GM19397 (cell line): ENCODE measurements at regions not wholly inside any gene's neighbourhood (a gene's known extent, or its start where the extent isn't known, plus 50 kb on each side); places are given as distances from the start of the nearest gene placed in this dataset.

ENCODE experiments used
- ATAC-seq: cut with Tn5 transposase; IDR thresholded peaks from one replicate; pipeline ENCODE4 v1.9.1; 2021; ENCODE audit warnings: mild to moderate bottlenecking, moderate library complexity; ENCODE audit not compliant: unreplicated experiment

DNA sequence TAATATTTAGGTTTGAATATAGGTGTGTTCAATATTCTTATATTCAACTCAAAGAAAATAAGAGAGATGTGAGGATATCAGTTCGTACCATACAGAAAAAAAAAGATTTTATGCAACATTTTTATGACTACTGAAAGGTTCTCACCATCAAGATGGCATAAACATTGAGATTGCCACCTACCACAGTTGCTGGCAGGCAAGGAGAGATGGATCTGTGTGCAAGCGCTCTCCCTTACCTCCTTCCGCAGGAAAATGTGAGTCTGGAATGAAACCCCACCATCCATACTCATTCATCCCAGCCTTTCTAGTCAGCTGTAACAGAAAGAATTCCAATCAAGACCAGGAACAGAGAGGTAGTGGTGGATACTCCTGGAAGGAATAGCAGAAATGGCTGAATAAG lies 376.9 kb downstream of the PPP3CA start:
- no peak for ATAC-seq

DNA sequence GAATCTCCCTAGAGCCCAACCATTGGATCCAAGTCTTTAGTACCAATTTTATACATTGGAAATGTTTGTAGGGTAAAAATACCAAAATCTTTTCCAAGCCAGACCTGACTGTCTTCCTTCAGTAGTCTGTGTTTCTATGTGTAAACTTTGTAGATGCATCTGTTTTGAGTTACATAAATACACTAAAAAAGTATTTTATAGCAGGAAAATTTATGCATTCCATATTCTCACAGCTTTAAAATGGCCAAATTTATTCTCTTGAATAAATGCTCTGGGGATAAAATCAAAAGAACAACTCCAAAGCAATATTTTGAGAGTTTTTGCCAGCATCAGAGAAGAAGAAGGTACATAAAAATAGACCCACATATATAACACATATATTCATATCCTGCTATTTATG lies 377.4 kb downstream of the PPP3CA start:
- ATAC-seq: no peak

DNA sequence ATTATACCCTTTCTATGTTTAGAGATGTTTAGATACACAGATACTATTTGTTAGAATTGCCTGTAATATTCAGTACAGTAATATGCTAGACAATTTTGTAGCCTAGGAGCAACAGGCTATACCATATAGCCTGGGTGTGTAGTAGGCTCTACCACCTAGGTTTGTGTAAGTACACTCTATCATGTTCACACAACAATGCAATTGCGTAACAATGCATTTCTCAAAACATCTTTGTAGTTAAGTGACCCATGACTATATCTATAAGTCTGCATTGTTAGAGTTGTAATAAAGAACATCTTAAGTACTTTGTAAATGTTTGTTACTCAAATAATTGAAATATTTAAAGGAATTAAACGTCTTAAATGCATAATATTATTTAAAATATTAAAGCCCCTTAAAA lies 379.3 kb downstream of the PPP3CA start:
- no peak for ATAC-seq

DNA sequence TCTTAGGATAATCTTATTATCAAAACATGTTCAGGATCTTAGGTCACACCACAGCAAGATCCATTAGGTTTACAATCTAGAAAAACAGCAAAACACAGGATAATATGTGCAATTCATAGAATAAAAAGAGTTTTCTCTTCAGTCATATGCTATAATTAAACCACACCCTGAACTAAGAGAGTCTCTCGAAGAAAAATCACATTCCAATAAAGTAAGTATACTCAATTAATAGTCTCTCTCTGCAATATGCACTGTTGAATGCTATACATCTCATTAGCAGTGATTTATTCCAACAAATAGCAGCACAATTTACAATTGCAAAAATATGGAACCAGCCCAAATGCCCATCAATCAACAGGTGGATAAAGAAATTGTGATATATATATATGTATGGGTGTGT lies 383.7 kb downstream of the PPP3CA start:
- no peak for ATAC-seq

DNA sequence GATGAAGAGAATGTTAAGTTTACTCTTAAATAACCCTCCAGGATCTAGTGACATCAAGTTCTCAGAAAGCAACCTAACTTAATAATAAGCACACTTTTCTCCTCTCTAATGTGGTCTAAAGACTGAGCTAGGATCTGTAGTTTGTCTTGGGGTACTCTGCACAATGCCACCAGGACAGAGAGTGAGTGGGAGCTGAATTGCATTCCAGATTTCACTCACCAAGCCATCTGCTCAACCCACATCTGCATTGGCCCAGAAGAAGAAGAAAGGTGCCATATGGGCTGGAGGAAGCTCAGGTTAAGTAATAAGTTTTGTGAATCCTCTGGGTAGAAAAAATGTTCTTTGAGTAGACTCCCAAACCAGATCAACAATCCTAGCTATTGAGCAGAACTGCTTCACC lies 384.6 kb downstream of the PPP3CA start:
- no peak for ATAC-seq

DNA sequence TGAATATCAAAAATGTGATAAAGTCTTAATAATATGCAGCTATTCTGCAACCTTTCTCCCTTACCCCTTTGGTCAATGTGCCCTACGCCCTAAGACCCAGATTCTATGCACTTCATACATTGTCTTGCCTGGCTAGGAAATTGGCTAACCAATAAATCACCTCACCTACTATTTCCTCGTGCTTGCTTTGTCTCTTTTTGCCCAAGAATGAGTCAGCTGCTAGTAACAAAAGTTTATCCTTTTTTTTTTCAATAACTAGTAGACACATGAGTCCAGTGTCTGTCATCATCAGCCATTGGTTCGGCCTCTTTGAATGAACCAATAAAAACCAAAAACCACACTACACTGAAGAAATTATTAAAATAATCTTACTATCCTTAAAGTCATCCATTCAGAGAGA lies 387.1 kb downstream of the PPP3CA start:
- ATAC-seq: no peak

DNA sequence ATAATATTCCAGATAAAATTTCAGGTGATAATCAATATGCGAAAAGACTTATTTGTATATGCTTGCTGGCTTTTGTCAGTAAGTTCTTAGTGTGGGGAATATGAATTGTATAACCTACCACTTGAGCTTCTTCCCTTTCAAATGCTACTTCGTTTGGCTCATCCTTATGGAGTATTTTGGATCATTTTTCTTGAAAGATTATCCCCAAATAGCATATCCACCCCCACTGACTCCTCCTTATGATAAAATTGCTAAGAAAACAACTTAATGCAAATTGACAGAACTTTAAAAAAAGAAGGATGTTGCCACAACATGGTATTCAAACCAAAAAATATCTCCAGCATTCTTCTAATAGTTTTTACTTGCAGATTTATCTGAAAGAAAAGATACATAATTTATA lies 393.3 kb downstream of the PPP3CA start:
- ATAC-seq: no peak

DNA sequence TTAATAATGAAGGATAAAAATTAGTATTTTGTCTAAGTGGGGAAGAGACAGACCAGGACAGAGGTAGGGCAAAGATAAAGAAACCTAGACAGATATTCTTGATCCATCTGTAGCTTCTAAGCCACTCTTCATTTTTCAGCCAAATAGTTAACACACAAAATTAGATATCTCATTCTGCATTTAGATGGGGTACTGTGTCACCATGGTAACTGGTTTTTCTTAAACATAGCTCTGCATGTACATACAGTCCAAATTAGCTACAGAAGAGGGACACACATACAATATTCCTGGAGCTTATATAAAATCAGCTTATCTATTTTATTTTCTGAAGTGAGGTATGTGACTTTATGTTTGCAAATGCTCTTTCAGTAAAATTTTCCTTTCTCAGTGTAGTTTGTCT lies 393.7 kb downstream of the PPP3CA start:
- no peak for ATAC-seq

DNA sequence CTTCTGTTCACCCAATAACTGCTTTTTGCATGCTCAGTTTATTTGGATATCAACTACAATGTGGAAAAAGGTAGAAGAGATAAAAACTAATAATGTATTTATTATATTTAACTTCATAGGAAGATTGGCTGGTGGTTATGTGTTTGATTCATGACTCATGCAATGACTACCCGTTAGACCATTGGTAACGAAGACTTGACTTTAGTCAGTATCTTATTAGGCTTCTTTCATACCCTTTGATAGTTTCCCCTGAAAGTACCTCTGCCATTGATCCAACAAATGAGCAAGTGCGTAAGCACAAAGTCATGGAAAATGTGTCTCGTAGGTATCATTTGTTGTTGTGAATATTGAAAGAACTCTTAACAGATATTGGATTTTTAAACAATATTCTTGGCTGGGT lies 394.7 kb downstream of the PPP3CA start:
- no peak for ATAC-seq

DNA sequence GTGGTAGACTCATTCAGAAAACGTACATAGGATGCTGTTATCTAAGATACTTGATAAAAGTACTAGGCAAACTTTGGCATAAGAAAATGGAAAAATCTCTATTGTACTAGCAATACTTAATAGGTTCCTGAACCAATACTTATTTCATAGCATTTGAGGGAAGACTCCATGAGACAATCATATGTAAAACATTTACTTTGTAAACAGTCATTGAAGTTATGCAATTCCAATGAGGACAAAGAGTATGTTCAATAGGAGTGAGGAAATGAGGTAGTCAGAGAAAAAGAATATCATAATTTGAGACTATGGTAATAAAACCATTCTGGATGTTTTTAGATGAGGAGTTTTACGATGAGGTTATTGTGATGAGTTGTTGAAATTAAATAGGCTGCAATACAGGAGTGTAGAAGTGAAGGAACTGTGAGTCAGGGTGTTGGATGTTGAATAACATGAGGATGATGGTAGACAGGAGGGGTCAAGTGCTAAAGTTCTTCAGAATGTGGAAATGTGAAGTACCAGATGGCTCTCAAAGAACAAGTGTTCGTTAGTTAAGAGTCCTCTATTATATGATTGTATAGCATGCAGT lies 397.9 kb downstream of the PPP3CA start:
- no peak for ATAC-seq

DNA sequence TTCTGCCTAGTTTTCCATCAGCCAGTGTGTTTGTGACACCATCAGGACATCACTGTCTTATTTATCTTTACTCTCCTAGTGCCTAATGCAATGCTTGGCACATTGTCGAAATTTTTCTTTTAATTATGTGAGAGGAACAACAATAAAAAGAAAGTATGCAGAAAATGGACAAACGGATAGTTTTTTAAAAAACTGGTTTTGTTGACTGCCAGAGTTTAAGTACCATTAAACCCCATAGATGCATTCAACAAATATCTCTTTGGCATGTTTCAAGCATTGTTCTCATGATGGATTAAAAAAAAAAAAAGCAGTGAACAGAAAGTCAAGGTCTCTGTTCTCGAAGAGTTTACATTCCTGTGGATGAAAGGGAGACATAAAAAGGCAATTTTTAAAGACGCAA lies 398.4 kb downstream of the PPP3CA start:
- ATAC-seq: no peak

DNA sequence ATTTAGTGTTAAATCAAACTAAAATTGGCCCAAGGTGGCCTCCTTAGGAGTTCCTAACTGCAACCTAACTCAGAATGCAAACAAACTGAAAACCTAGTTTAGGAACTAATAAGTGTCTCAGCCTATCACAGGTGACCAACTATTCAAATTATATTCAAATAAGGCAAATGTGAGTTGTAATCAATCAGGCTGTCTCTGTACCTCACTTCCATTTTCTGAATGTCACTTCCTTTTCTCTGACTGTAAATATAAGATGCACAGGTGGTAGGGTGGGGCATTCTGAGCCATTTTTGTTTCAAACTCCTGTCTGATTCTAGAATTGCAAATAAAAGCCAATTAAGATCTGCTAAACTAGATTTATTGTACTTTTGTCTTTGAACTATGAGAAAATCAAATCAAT lies 401.5 kb downstream of the PPP3CA start:
- no peak for ATAC-seq

DNA sequence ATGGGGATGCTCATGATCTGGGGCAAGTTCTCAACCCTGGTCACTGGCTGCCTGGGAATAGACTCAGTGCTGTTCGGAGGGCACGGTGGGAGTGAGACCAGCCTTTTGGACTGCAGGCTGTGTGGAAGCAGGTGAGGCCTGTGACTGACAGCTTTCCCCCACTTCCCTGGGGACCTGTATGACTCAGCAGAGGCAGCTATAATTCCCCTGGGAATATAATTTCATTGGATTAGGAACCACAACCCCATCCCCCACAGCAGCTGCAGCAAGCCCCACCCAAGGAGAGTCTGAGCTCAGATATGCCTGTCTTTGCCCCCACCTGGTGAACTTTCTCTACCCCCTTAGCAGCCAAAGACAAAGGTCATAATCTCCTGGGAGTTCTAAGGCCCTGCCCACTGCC lies 408.6 kb downstream of the PPP3CA start:
- ATAC-seq: no peak

DNA sequence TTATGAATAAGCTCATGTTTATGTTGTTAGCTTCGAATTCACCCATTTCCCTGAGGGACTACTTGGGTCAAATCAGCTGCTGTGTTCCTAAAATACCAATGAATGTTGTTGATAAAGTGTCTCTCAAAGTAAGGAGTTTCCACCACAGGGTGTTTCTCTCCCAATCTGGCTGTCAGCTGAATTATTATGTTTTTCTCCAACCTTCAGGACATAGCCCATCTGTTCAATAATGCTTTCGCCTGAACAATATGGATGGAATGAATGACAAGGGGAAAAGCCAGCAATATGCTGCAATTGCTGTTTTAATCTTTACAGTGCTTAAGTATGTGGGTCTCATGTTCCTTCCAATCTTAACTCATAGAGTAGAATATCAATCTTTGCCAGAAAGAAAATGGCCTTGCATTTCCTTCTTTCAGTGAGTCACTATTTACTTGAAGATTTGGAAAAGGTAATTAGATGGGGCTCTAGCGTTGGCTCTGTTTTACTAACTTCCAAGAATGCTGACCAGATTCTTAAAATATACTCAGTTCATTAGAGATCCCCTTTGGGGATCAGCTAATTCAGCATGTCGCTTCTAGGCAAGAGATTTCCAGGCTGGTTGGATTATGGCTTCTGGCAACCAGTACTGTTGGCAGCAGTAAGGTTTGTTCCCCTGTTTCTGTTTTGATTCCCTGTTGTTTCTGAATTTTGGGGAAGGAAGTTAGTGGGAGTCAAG lies 410.5 kb downstream of the PPP3CA start:
- no peak for ATAC-seq

DNA sequence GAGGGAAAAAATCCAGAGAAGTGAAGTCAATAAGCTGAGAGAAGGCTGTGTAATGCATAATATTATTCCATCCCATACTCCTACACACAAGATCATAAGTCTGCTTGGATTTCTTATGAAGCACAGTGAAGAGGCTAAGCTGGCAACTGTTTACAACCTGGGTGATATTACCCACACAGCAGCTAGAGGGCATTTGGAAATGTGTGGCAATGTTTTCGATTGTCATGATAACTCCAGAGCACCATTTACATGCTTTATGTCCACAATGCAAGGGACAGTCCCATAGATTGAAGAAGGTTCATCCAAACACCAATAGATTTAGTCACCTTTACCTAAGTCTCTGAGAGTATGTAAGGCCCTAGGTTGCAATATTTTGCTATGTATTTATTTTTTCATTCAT lies 412.2 kb downstream of the PPP3CA start:
- peak; percentile 51 for ATAC-seq

DNA sequence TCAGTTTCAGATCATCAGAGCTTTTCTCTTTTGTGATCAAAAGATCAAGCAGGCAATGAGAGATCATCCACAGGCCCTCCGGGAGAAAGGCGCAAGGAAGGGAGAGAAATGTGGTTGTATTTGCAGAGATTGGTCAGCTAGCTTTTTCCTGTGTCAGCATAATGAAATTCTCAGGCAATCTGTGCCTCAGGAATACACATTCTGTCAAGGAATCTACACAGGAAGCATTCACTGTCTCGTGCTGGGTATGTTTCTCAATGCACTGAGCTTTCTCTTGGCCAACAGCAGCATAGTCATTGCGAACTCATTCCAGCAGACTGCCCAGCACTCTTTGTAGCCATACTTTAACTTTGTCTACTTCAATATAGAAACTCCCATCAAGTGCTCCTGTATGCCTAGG lies 413.7 kb downstream of the PPP3CA start:
- ATAC-seq: no peak

DNA sequence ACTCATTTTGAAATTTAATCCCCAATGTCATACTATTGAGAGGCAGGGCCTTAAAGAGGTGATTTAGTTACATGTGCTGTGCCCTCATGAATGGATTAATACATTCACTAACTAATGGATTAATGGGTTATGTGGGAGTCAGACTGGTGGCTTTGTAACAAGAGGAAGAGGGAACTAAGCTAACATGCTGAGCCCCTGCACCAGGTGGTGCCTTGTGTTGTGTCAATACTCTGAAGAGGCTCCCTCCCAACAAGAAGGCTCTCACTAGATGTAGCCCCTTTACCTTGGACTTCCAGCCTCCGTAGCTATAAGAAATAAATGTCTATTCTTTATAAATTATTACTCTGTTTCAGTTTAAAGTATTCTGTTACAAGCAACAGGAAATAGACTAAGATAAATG lies 411.9 kb upstream of the EMCN start:
- ATAC-seq: no peak

DNA sequence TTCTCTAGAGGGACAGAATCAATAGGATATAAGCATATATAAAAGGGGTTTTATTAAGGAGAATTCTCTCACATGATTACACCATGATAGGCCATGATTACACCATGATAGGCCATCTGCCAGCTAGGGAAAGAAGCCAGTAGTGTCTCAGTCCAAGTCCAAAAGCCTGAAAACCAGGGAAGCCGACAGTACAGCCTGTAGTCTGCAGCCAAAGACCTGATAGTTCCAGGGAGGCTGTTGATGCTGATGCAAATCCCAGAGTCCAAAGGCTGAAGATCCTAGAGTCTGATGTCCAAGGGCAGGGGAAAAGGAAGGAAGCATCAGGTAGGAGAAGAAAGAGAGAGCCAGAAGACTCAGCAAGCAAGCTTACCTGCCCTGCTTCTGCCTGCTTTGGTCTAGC lies 411.3 kb upstream of the EMCN start:
- ATAC-seq: no peak

DNA sequence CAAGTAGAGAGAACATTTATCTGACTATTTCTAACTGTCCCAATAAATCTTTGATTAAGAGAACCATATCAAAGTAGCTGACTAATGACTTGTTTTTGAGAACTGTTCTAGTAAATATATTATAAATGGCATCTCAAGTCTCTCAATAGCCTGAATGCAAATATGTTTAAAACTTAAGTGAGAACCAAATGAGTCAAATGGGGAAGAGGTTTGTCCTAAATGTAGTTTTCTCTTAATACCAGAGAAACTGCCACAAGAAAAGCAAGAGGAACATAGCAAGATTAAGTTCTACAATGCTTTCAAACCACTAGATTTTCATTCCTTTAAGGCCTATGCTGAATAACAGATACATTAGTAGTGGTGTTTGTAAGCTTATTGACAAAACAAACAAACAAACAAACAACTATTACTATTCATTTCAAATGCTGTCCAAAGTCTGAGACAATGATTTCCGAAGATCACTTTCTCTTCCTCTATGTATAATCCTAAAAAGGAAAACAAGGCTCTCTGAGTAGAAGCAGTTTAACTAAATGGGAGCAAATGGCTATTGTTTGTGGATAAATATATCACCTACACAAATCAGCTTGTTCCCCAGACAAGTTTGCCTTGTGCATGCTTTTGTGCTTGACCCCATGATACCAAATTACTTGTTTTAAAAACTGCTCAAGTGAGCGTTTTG lies 408.4 kb upstream of the EMCN start:
- no peak for ATAC-seq

DNA sequence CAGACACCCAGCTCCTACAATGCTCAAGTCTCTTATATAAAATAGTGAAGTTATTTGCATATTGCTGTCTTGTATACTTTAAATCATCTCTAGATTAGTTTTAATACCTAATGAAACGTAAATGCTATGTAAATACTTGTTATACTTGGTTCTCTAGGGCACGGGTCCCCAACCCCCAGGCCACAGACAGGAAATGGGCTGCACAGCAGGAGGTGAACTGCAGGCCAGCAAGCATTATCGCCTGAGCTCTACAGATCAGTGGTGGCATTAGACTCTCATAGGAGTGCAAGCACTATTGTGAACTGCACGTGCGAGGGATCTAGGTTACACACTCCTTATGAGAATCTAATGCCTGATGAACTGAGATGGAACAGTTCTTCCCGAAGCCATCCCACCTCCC lies 395.9 kb upstream of the EMCN start:
- no peak for ATAC-seq

DNA sequence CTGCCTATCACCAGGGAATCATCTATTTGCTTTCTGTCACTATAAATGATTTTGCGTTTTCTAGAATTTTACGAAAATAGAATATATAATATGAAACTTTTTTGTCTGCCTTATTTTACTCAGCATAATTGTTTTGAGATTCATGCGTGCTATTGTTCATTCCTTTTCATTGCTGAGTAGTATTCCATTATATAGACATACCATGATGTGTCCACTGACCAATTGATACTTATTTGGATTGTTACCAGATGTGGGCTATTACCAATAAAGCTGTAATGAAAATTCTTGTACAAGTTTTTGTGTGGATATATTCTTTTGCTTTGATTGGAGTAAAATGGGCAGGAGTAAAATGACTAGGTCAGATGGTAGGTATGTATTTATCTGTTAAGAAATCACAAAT lies 390.7 kb upstream of the EMCN start:
- no peak for ATAC-seq
